Tibial artery (tissue), 4 donors: ENCODE measurements at regions not wholly inside any gene's neighbourhood (a gene's known extent, or its start where the extent isn't known, plus 50 kb on each side); places are given as distances from the start of the nearest gene placed in this dataset.

Experiments used
- DNase-seq, 2 donors: peaks; one replicate each; pipeline ENCODE4 v3.0.0-alpha.2; 2019
- H3K27ac ChIP-seq, 2 donors: fragments of 200-600 bp; sonication (generic) in 1 of 2; 1 replicate in 1 of 2; 2 replicates in 1 of 2; pipeline ENCODE4 v1.5.1; 2018 to 2019; ENCODE audit warnings: mild to moderate bottlenecking in 1 of 2
- H3K27me3 ChIP-seq, 2 donors: fragments of 200-600 bp; sonication (generic) in 1 of 2; one replicate each; pipeline versions ENCODE4 v1.5.1 to v1.6.0; 2016 to 2019
- H3K36me3 ChIP-seq, 3 donors: fragments of 200-600 bp; sonication (generic) in 2 of 3; one replicate each; pipeline ENCODE4 v1.5.1; 2016 to 2019; ENCODE audit warnings: mild to moderate bottlenecking in 2 of 3
- H3K4me1 ChIP-seq, 4 donors: fragments of 200-600 bp; sonication (generic) in 2 of 4; 1 replicate in 3 of 4; 2 replicates in 1 of 4; pipeline ENCODE4 v1.5.1; 2016 to 2019
- H3K4me3 ChIP-seq, 2 donors: fragments of 200-600 bp; sonication (generic) in 1 of 2; 1 replicate in 1 of 2; 2 replicates in 1 of 2; pipeline ENCODE4 v1.5.1; 2018 to 2019; ENCODE audit warnings: mild to moderate bottlenecking in 2 of 2
- H3K9me3 ChIP-seq, 3 donors: fragments of 200-600 bp; sonication (generic) in 1 of 3; one replicate each; pipeline ENCODE4 v1.5.1; 2016 to 2019
- intact Hi-C: fragments of 100-400 bp; cut with DNase I; formaldehyde crosslinking; loops from one replicate; pipeline ENCODE4 v1.15.0; 2023; ENCODE audit warnings: low total_unique reads
- TF ChIP-seq, protein P1 (sequence below), 2 experiments: fragments of 200-600 bp in 1 of 2; fragments of 450-650 bp in 1 of 2; IDR thresholded peaks; one replicate each; pipeline ENCODE4 v1.5.1; 2017 to 2019; ENCODE audit warnings: antibody characterized with exemption in 2 of 2, mild to moderate bottlenecking in 1 of 2, moderate library complexity in 1 of 2

DNA sequence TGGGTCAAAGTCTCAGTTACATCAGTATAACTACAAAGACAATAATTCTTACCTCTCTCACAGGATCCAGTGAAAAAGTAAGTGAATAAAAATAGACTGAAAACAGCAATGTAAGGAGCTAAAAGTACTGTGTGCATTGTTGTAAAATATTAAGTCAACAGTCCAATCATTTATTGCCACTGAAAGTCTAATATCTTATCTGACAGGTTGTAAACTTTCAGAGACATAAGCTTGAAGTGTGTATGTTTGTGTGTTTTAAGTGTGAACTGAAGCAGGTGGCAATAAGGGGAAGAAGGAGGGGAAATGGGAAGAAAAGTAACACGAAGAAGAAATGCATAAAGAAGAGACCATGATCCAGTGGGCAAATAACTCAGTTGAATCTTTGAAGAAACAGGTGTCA lies 229.7 kb upstream of the TAS2R1 start:
- TF ChIP-seq, protein P1, sequence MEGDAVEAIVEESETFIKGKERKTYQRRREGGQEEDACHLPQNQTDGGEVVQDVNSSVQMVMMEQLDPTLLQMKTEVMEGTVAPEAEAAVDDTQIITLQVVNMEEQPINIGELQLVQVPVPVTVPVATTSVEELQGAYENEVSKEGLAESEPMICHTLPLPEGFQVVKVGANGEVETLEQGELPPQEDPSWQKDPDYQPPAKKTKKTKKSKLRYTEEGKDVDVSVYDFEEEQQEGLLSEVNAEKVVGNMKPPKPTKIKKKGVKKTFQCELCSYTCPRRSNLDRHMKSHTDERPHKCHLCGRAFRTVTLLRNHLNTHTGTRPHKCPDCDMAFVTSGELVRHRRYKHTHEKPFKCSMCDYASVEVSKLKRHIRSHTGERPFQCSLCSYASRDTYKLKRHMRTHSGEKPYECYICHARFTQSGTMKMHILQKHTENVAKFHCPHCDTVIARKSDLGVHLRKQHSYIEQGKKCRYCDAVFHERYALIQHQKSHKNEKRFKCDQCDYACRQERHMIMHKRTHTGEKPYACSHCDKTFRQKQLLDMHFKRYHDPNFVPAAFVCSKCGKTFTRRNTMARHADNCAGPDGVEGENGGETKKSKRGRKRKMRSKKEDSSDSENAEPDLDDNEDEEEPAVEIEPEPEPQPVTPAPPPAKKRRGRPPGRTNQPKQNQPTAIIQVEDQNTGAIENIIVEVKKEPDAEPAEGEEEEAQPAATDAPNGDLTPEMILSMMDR (IDR thresholded peaks at IDR 0.05): no peak
- no peak overlapping the region for H3K27ac ChIP-seq
- H3K4me3 ChIP-seq: no peak overlapping the region
- H3K9me3 ChIP-seq: peaks cover 0 to 5% (median 3%) of the 10 kb centered on the region in 3 donors
- no peak for DNase-seq
- intact Hi-C loops: no loop called here
- no peaks in the 10 kb centered on the region for H3K27me3 ChIP-seq
- H3K4me1 ChIP-seq: no peaks in the 10 kb centered on the region
- no peaks in the 10 kb centered on the region for H3K36me3 ChIP-seq

DNA sequence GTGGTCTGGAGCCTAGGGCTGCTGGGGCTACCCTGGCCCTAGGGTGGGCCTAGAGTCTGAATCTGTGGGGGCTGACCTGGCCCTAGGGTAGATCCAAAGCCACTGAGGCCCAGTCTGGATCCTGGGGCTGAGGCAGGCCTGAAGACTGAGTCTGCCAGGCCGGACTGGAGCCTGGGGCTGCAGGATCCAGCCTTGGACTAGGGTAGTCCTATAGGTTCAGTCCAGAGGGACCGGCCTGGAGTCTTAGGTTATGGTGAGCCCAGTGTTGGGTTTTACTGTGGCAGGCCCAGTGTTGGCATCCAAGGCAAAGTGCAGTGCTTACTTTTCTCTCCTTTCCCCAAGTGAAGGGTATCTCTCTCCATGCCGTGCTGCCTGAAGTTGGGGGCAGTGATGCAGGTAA lies 227.9 kb upstream of the TAS2R1 start:
- DNase-seq: no peak
- Histone ChIP-seq H3K27ac (no peak overlapping the region), H3K4me1 (no peaks in the 10 kb centered on the region), H3K36me3 (no peaks in the 10 kb centered on the region), H3K27me3 (no peaks in the 10 kb centered on the region), H3K4me3 (no peak overlapping the region), H3K9me3 (no peaks in the 10 kb centered on the region)
- TF ChIP-seq, protein P1 (IDR thresholded peaks at IDR 0.05): no peak
- intact Hi-C loops: no loop called here

DNA sequence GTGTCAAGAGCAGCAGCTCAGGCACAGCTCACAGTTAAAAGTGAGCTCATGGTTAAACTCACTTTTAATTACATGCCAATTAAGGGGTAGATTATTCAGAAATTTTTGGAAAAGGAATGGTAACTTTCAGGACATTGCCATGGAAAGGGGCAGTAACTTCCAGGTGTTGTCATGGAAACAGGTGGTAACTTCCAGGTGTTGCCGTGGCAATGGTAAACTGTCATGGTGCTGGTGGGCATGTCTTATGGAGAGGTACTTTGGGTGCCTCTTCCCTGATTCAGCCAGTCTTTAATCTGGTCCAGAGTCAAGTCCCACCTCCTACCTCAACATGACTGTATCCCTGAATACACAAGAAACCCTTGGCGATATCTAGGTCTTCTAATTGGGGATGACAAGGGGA lies 223.2 kb upstream of the TAS2R1 start:
- intact Hi-C loops: no loop called here
- H3K36me3 ChIP-seq: no peaks in the 10 kb centered on the region
- no peaks in the 10 kb centered on the region for H3K9me3 ChIP-seq
- no peaks in the 10 kb centered on the region for H3K27me3 ChIP-seq
- no peak overlapping the region for H3K4me3 ChIP-seq
- TF ChIP-seq, protein P1 (IDR thresholded peaks at IDR 0.05): no peak
- H3K27ac ChIP-seq: no peak overlapping the region
- H3K4me1 ChIP-seq: no peaks in the 10 kb centered on the region
- DNase-seq: no peak

DNA sequence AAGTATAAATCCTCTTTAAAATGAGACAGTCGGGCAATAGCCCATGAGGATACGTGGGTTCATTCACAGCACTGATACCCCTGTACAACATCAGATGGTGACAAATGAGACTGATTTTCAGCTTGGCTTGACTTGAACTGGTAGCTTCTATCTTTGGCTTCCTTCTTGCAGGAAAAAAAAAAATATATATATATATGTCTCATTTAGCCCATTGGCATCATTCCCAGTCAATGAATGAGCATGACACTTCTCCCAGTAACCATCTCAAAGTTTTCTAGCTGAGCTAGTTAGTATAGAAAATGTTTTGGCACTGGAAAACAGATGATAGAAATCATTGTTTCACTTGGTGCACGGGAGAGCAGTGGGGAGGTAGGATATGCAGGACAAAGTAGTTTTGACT lies 222.5 kb upstream of the TAS2R1 start:
- no peaks in the 10 kb centered on the region for H3K36me3 ChIP-seq
- H3K4me1 ChIP-seq: no peaks in the 10 kb centered on the region
- H3K27me3 ChIP-seq: no peaks in the 10 kb centered on the region
- TF ChIP-seq, protein P1 (IDR thresholded peaks at IDR 0.05): no peak
- intact Hi-C loops: no loop called here
- H3K27ac ChIP-seq: no peak overlapping the region
- no peaks in the 10 kb centered on the region for H3K9me3 ChIP-seq
- no peak overlapping the region for H3K4me3 ChIP-seq
- no peak for DNase-seq

DNA sequence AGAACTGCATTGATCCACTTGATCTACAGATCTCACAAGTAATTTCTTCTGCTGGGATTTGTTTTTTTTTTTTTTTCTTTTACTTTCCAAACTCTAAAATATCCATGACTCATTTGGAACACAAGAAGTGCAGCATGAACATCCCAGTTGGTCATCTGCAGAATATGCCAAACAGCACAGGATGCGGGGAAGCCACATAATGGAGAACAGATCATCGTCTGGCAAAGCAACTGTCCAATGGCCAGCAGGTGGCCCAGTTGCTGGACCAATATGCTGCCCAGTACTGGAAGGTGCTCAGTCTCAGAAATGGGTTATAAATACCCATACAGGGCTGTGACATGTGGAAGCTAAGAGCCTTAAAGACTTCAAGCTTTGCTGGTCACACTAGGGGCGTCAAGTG lies 221.3 kb upstream of the TAS2R1 start:
- DNase-seq: no peak

More for the DNA sequence above, 221.3 kb upstream of the TAS2R1 start:
- Histone ChIP-seq H3K27ac (no peak overlapping the region), H3K9me3 (no peaks in the 10 kb centered on the region), H3K27me3 (no peaks in the 10 kb centered on the region), H3K36me3 (no peaks in the 10 kb centered on the region), H3K4me3 (no peak overlapping the region), H3K4me1 (no peaks in the 10 kb centered on the region)
- TF ChIP-seq, protein P1 (IDR thresholded peaks at IDR 0.05): no peak
- intact Hi-C loops: no loop called here
